ENCODE measurements at regions not wholly inside any gene's neighbourhood (a gene's known extent, or its start where the extent isn't known, plus 50 kb on each side); places are given as distances from the start of the nearest gene placed in this dataset.
"Not testable (repeated sequence)": the region's sequence is repeated elsewhere in the genome, so short reads cannot be mapped to it uniquely, and the experiment has no call there.

DNA sequence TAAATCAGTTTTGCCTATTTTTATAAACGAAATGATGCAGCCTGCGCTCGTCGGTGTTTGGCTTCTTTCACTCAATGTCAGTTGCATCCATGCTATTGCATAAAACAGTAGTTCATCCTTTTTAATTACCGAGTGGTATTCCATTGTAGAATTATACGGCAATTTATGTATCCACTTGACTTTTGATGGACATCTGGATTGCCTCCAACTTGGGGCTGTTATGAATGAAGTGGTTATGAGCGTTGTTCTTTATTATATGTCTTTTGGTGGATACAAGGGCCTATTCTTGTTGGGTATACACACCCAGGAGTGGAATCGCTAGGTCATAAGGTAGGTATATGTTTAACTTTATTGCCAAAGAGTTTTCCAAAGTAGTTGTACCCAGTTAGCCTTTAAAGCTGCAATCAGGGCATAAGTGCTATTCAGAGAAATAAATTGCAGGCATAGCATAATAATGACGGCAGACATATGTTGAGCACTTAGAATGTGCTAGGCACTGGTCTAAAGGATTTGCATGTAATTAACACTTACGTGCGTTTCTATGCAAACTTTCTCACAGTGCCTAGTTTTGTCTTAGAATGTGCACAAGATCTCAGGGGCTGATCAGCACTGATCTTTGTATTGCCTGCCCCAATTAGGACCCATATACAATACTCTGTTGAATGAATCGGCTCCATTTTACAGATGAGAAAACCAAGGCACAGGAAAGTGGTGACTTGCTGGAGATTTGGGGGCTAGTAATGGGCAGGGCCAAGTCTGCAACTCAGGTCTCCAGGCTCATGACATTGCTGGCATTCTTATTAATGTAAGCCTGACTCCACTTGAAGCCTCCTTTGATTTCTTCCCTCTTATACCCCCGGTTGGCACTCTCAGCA is 407.0 kb downstream of the BCOR start:
- Histone ChIP-seq H3K4me1 (ENCODE audit: control insufficient read depth in 3 of 3, insufficient read depth in 3 of 3, low read length in 3 of 3) (peaks cover 4 to 12% (median 10%) of the 10 kb centered on the region in 3 donors), H3K27me3 (ENCODE audit: control insufficient read depth in 3 of 3, insufficient read depth in 3 of 3, low read length in 3 of 3) (peaks cover 0 to 8% (median 0%) of the 10 kb centered on the region in 3 donors), H3K9ac (ENCODE audit: low read depth in 1 of 3, low read length in 3 of 3) (no peak overlapping the region), H3K36me3 (ENCODE audit: control insufficient read depth in 3 of 3, insufficient read depth in 3 of 3, low read length in 3 of 3) (no peaks in the 10 kb centered on the region), H3K27ac (ENCODE audit: low read depth, low read length) (no peak overlapping the region), H3K4me3 (ENCODE audit: low read length in 3 of 3) (no peak overlapping the region), H3K9me3 (ENCODE audit: control insufficient read depth in 3 of 3, low read length in 3 of 3) (peaks cover 0 to 4% (median 0%) of the 10 kb centered on the region in 3 donors)

DNA sequence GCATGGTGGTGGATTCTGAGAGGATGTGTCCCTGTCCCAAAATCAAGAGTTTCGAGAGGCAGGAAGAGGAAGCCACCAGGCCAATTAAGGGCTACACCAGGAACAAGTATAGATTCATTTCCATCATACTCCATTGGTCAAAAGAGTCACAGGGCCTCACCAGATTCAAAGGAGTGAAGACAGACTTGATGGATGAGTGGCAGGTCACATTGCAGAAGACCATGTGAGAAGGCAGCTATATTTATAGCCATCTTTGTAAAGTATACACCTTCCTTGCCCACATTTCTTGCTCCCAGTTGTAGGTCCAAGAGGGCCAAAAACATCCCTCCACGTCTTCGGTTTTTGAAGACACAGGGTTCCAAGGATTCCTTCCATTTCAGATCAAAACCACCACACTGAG is 406.0 kb downstream of the BCOR start:
- Histone ChIP-seq H3K27me3 (ENCODE audit: control insufficient read depth in 3 of 3, insufficient read depth in 3 of 3, low read length in 3 of 3) (peaks cover 0 to 8% (median 0%) of the 10 kb centered on the region in 3 donors), H3K27ac (ENCODE audit: low read depth, low read length) (no peak overlapping the region), H3K4me1 (ENCODE audit: control insufficient read depth in 3 of 3, insufficient read depth in 3 of 3, low read length in 3 of 3) (peaks cover 4 to 12% (median 10%) of the 10 kb centered on the region in 3 donors), H3K4me3 (ENCODE audit: low read length in 3 of 3) (no peak overlapping the region), H3K36me3 (ENCODE audit: control insufficient read depth in 3 of 3, insufficient read depth in 3 of 3, low read length in 3 of 3) (no peaks in the 10 kb centered on the region), H3K9me3 (ENCODE audit: control insufficient read depth in 3 of 3, low read length in 3 of 3) (peaks cover 0 to 4% (median 0%) of the 10 kb centered on the region in 3 donors), H3K9ac (ENCODE audit: low read depth in 1 of 3, low read length in 3 of 3) (no peak overlapping the region)

GRCh38 chrX:39692796-39693195 is 405.0 kb downstream of the BCOR start:
- peaks cover 0 to 4% (median 0%) of the 10 kb centered on the region in 3 donors for H3K9me3 ChIP-seq (ENCODE audit: control insufficient read depth in 3 of 3, low read length in 3 of 3)
- H3K27ac ChIP-seq (ENCODE audit: low read depth, low read length), result no peak overlapping the region
- peaks cover 0 to 5% (median 0%) of the 10 kb centered on the region in 3 donors for H3K27me3 ChIP-seq (ENCODE audit: control insufficient read depth in 3 of 3, insufficient read depth in 3 of 3, low read length in 3 of 3)
- H3K9ac ChIP-seq (ENCODE audit: low read depth in 1 of 3, low read length in 3 of 3), result no peak overlapping the region
- peaks cover 4 to 6% (median 4%) of the 10 kb centered on the region in 3 donors for H3K4me1 ChIP-seq (ENCODE audit: control insufficient read depth in 3 of 3, insufficient read depth in 3 of 3, low read length in 3 of 3)
- no peaks in the 10 kb centered on the region for H3K36me3 ChIP-seq (ENCODE audit: control insufficient read depth in 3 of 3, insufficient read depth in 3 of 3, low read length in 3 of 3)
- no peak overlapping the region for H3K4me3 ChIP-seq (ENCODE audit: low read length in 3 of 3)

DNA sequence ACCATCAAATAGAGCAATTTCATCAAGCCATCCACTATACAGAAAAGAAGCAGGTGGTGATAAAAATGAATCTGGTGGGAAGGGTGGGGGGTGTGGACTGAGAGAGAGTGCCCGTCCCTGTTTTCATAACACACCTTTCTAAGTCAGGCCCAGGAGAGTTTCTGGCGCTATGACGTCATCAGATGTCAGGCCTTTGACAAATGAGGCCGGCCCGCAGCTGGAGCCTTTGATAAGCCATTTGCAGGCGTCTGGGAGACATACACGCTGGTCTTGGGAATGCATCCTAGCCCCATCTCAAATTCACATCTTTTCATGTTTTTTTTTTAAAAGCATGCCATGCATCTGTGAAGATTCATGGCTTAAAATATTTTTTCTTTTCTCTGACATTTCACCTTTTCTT is 404.5 kb downstream of the BCOR start:
- Histone ChIP-seq H3K4me3 (ENCODE audit: low read length in 3 of 3) (no peak overlapping the region), H3K27me3 (ENCODE audit: control insufficient read depth in 3 of 3, insufficient read depth in 3 of 3, low read length in 3 of 3) (peaks cover 0 to 5% (median 0%) of the 10 kb centered on the region in 3 donors), H3K36me3 (ENCODE audit: control insufficient read depth in 3 of 3, insufficient read depth in 3 of 3, low read length in 3 of 3) (no peaks in the 10 kb centered on the region), H3K4me1 (ENCODE audit: control insufficient read depth in 3 of 3, insufficient read depth in 3 of 3, low read length in 3 of 3) (peaks cover 2 to 3% (median 3%) of the 10 kb centered on the region in 3 donors), H3K9ac (ENCODE audit: low read depth in 1 of 3, low read length in 3 of 3) (no peak overlapping the region), H3K27ac (ENCODE audit: low read depth, low read length) (no peak overlapping the region), H3K9me3 (ENCODE audit: control insufficient read depth in 3 of 3, low read length in 3 of 3) (peaks cover 0 to 4% (median 0%) of the 10 kb centered on the region in 3 donors)

DNA sequence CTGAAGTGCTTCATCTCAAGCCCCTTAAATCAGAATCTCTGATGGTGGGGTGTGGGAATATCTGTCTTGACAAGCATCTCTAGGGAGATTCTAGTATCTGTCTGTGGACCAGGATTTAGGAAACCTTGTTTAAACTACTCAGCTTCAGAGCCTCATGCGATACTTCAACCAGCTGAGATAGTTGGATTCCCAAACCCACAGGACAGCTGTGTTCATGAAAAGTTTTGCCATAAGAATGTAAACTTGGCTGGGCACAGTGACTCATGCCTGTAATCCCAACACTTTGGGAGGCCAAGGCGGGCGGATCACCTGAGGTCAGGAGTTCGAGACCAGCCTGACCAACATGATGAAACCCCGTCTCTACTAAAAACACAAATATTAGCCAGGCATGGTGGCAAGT is 395.1 kb downstream of the BCOR start:
- not testable (repeated sequence) for H3K27me3 ChIP-seq (ENCODE audit: control insufficient read depth in 3 of 3, insufficient read depth in 3 of 3, low read length in 3 of 3); H3K27ac ChIP-seq (ENCODE audit: low read depth, low read length); H3K36me3 ChIP-seq (ENCODE audit: control insufficient read depth in 3 of 3, insufficient read depth in 3 of 3, low read length in 3 of 3); H3K9ac ChIP-seq (ENCODE audit: low read depth in 1 of 3, low read length in 3 of 3); H3K4me3 ChIP-seq (ENCODE audit: low read length in 3 of 3); H3K9me3 ChIP-seq (ENCODE audit: control insufficient read depth in 3 of 3, low read length in 3 of 3); H3K4me1 ChIP-seq (ENCODE audit: control insufficient read depth in 3 of 3, insufficient read depth in 3 of 3, low read length in 3 of 3)

DNA sequence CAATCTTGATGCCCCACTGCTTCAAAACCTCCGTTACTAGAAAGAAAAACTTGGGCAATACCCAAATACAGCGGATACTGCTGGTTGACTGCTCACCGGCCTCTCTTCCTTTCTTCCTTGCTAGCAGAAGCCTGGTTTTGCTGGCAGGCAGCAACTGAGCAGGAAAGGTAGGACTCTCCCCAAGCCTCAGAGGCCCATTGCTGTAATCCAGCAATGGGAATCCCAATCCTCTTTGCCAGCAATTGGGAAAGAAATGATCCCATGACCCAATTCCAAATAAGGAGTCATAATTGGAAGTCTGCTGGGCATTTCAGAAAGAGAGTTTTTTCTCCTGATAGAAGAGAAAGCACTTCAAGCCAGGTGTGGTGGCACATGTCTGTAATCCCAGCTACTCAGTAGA is 394.5 kb downstream of the BCOR start:
- Histone ChIP-seq H3K27ac (ENCODE audit: low read depth, low read length) (no peak overlapping the region), H3K4me1 (ENCODE audit: control insufficient read depth in 3 of 3, insufficient read depth in 3 of 3, low read length in 3 of 3) (peaks cover 0 to 4% (median 0%) of the 10 kb centered on the region in 3 donors), H3K9ac (ENCODE audit: low read depth in 1 of 3, low read length in 3 of 3) (no peak overlapping the region), H3K4me3 (ENCODE audit: low read length in 3 of 3) (no peak overlapping the region), H3K36me3 (ENCODE audit: control insufficient read depth in 3 of 3, insufficient read depth in 3 of 3, low read length in 3 of 3) (no peaks in the 10 kb centered on the region), H3K9me3 (ENCODE audit: control insufficient read depth in 3 of 3, low read length in 3 of 3) (no peaks in the 10 kb centered on the region), H3K27me3 (ENCODE audit: control insufficient read depth in 3 of 3, insufficient read depth in 3 of 3, low read length in 3 of 3) (no peaks in the 10 kb centered on the region)

- Histone ChIP-seq H3K4me3 (ENCODE audit: low read length in 3 of 3) (no peak overlapping the region), H3K27me3 (ENCODE audit: control insufficient read depth in 3 of 3, insufficient read depth in 3 of 3, low read length in 3 of 3) (no peaks in the 10 kb centered on the region), H3K27ac (ENCODE audit: low read depth, low read length) (no peak overlapping the region), H3K9ac (ENCODE audit: low read depth in 1 of 3, low read length in 3 of 3) (no peak overlapping the region), H3K4me1 (ENCODE audit: control insufficient read depth in 3 of 3, insufficient read depth in 3 of 3, low read length in 3 of 3) (peaks cover 0 to 4% (median 0%) of the 10 kb centered on the region in 3 donors), H3K9me3 (ENCODE audit: control insufficient read depth in 3 of 3, low read length in 3 of 3) (no peaks in the 10 kb centered on the region), H3K36me3 (ENCODE audit: control insufficient read depth in 3 of 3, insufficient read depth in 3 of 3, low read length in 3 of 3) (no peaks in the 10 kb centered on the region)
Observed at GRCh38 chrX:39704590-39704989, 393.2 kb downstream of the BCOR start.

- no peaks in the 10 kb centered on the region for H3K36me3 ChIP-seq (ENCODE audit: control insufficient read depth in 3 of 3, insufficient read depth in 3 of 3, low read length in 3 of 3)
- no peak overlapping the region for H3K27ac ChIP-seq (ENCODE audit: low read depth, low read length)
Observed at GRCh38 chrX:39705290-39705689, 392.5 kb downstream of the BCOR start.

GRCh38 chrX:39709364-39709763 is 388.4 kb downstream of the BCOR start:
- Histone ChIP-seq H3K9me3 (ENCODE audit: control insufficient read depth in 3 of 3, low read length in 3 of 3) (no peaks in the 10 kb centered on the region), H3K27ac (ENCODE audit: low read depth, low read length) (no peak overlapping the region), H3K4me3 (ENCODE audit: low read length in 3 of 3) (no peak overlapping the region), H3K9ac (ENCODE audit: low read depth in 1 of 3, low read length in 3 of 3) (no peak overlapping the region), H3K36me3 (ENCODE audit: control insufficient read depth in 3 of 3, insufficient read depth in 3 of 3, low read length in 3 of 3) (no peaks in the 10 kb centered on the region), H3K27me3 (ENCODE audit: control insufficient read depth in 3 of 3, insufficient read depth in 3 of 3, low read length in 3 of 3) (no peaks in the 10 kb centered on the region), H3K4me1 (ENCODE audit: control insufficient read depth in 3 of 3, insufficient read depth in 3 of 3, low read length in 3 of 3) (peaks cover 0 to 4% (median 0%) of the 10 kb centered on the region in 3 donors)

More at GRCh38 chrX:39705290-39705689, 392.5 kb downstream of the BCOR start:
- Histone ChIP-seq H3K27me3 (ENCODE audit: control insufficient read depth in 3 of 3, insufficient read depth in 3 of 3, low read length in 3 of 3) (no peaks in the 10 kb centered on the region), H3K4me1 (ENCODE audit: control insufficient read depth in 3 of 3, insufficient read depth in 3 of 3, low read length in 3 of 3) (peaks cover 0 to 4% (median 0%) of the 10 kb centered on the region in 3 donors), H3K9ac (ENCODE audit: low read depth in 1 of 3, low read length in 3 of 3) (no peak overlapping the region), H3K4me3 (ENCODE audit: low read length in 3 of 3) (no peak overlapping the region), H3K9me3 (ENCODE audit: control insufficient read depth in 3 of 3, low read length in 3 of 3) (no peaks in the 10 kb centered on the region)

GRCh38 chrX:39709812-39710211 is 387.9 kb downstream of the BCOR start:
- Histone ChIP-seq H3K36me3 (ENCODE audit: control insufficient read depth in 3 of 3, insufficient read depth in 3 of 3, low read length in 3 of 3) (no peaks in the 10 kb centered on the region), H3K9me3 (ENCODE audit: control insufficient read depth in 3 of 3, low read length in 3 of 3) (no peaks in the 10 kb centered on the region), H3K4me3 (ENCODE audit: low read length in 3 of 3) (no peak overlapping the region)

More at GRCh38 chrX:39709812-39710211, 387.9 kb downstream of the BCOR start:
- H3K27ac ChIP-seq (ENCODE audit: low read depth, low read length), result no peak overlapping the region
- H3K27me3 ChIP-seq (ENCODE audit: control insufficient read depth in 3 of 3, insufficient read depth in 3 of 3, low read length in 3 of 3), result no peaks in the 10 kb centered on the region
- H3K9ac ChIP-seq (ENCODE audit: low read depth in 1 of 3, low read length in 3 of 3), result no peak overlapping the region
- H3K4me1 ChIP-seq (ENCODE audit: control insufficient read depth in 3 of 3, insufficient read depth in 3 of 3, low read length in 3 of 3), result peaks cover 0 to 4% (median 0%) of the 10 kb centered on the region in 3 donors

Measured in skeletal muscle tissue (tissue), 3 donors.